DND-41 (cell line): ENCODE measurements at regions not wholly inside any gene's neighbourhood (a gene's known extent, or its start where the extent isn't known, plus 50 kb on each side); places are given as distances from the start of the nearest gene placed in this dataset.
"Not testable (repeated sequence)": the region's sequence is repeated elsewhere in the genome, so short reads cannot be mapped to it uniquely, and the experiment has no call there.

Experiments used
- CTCF ChIP-seq: IDR thresholded peaks from 2 replicates; pipeline ENCODE4 v1.5.1; 2012; ENCODE audit warnings: borderline replicate concordance, low read length, moderate library complexity, mild to moderate bottlenecking; ENCODE audit not compliant: poor library complexity, severe bottlenecking; ENCODE audit errors: extremely low read depth
- EZH2 ChIP-seq: IDR thresholded peaks from 3 replicates; pipeline ENCODE4 v1.6.1; 2012; ENCODE audit warnings: borderline replicate concordance, low read depth, mild to moderate bottlenecking, moderate library complexity, low read length, inconsistent platforms; ENCODE audit not compliant: severe bottlenecking

GRCh38 chrY:18466661-18467060 is 79.9 kb upstream of the HSFY1 start:
- not testable (repeated sequence) for TF ChIP-seq EZH2, CTCF
